ENCODE measurements at regions not wholly inside any gene's neighbourhood (a gene's known extent, or its start where the extent isn't known, plus 50 kb on each side); places are given as distances from the start of the nearest gene placed in this dataset.

GRCh38 chr5:37966291-37966690 is 126.5 kb upstream of the GDNF start:
- H3K36me3 ChIP-seq (ENCODE audit: control insufficient read depth in 2 of 2, insufficient read depth in 1 of 2, low read length in 2 of 2) = no peaks in the 10 kb centered on the region
- H3K27ac ChIP-seq (ENCODE audit: extremely low read depth, low read depth, low read length) = no peak overlapping the region
- H3K9me3 ChIP-seq (ENCODE audit: control insufficient read depth, insufficient read depth, low read depth, low read length) = no peaks in the 10 kb centered on the region
- TF ChIP-seq ZNF16 (tag by site-specific recombination; IDR thresholded peaks at IDR 0.05; ENCODE audit: low read depth) (no peak), ZNF747 (tag by site-specific recombination; IDR thresholded peaks at IDR 0.05) (no peak), ZNF560 (tag by site-specific recombination; IDR thresholded peaks at IDR 0.05; ENCODE audit: borderline replicate concordance) (no peak), FEZF1 (tag by site-specific recombination; IDR thresholded peaks at IDR 0.05) (no peak), ZNF223 (tag by site-specific recombination; IDR thresholded peaks at IDR 0.05) (no peak), ZBTB44 (tag by site-specific recombination; IDR thresholded peaks at IDR 0.05) (no peak), ZNF239 (tag by site-specific recombination; IDR thresholded peaks at IDR 0.05) (no peak), ZNF157 (tag by site-specific recombination; IDR thresholded peaks at IDR 0.05) (no peak), ZNF776 (tag by site-specific recombination; IDR thresholded peaks at IDR 0.05; ENCODE audit: borderline replicate concordance) (no peak), ZNF221 (tag by site-specific recombination; IDR thresholded peaks at IDR 0.05; ENCODE audit: borderline replicate concordance) (no peak), ATF2 (tag by site-specific recombination; IDR thresholded peaks at IDR 0.05; ENCODE audit: low read depth) (no peak), ZNF292 (tag by site-specific recombination; IDR thresholded peaks at IDR 0.05; ENCODE audit: borderline replicate concordance, low read depth) (no peak), ZNF341 (tag by site-specific recombination; IDR thresholded peaks at IDR 0.05; ENCODE audit: low read depth) (no peak), ZNF518A (tag by site-specific recombination; conservative IDR thresholded peaks at IDR 0.05; ENCODE audit: low read depth) (no peak)
- no peaks in the 10 kb centered on the region for H3K4me1 ChIP-seq (ENCODE audit: control insufficient read depth, insufficient read depth, low read length)
- ChIA-PET CTCF (interaction anchor here (0.7 to 1.0 kb wide), 2 partner anchors 22 to 46 kb away, joined by 3 read pairs; no protein-coding TSS in a partner anchor), POLR2A (no interaction called here)
- no peak overlapping the region for H3K4me3 ChIP-seq (ENCODE audit: low read depth, low read length)

GRCh38 chr5:37962389-37962788 is 122.5 kb upstream of the GDNF start:
- Histone ChIP-seq H3K9me3 (ENCODE audit: control insufficient read depth, insufficient read depth, low read depth, low read length) (no peaks in the 10 kb centered on the region; the same call in 1 of the 2 replicates), H3K4me3 (ENCODE audit: low read depth, low read length) (no peak overlapping the region), H3K36me3 (ENCODE audit: control insufficient read depth in 2 of 2, insufficient read depth in 1 of 2, low read length in 2 of 2) (no peaks in the 10 kb centered on the region), H3K4me1 (ENCODE audit: control insufficient read depth, insufficient read depth, low read length) (no peaks in the 10 kb centered on the region), H3K27ac (ENCODE audit: extremely low read depth, low read depth, low read length) (no peak overlapping the region)
- POLR2A ChIA-PET = no interaction called here
- TF ChIP-seq ZBTB20 (tag by site-specific recombination; IDR thresholded peaks at IDR 0.05) = no peak
- TF ChIP-seq ZNF280D (tag by site-specific recombination; IDR thresholded peaks at IDR 0.05) = no peak
- no peak for TF ChIP-seq PBX3 (CRISPR knock-in tag; IDR thresholded peaks at IDR 0.05)
- no peak for TF ChIP-seq ZFP3 (tag by site-specific recombination; IDR thresholded peaks at IDR 0.05; ENCODE audit: low read depth)
- no peak for TF ChIP-seq ZFHX2 (tag by site-specific recombination; conservative IDR thresholded peaks at IDR 0.05)
- no peak for TF ChIP-seq ZNF214 (tag by site-specific recombination; IDR thresholded peaks at IDR 0.05; ENCODE audit: borderline replicate concordance)
- TF ChIP-seq ZNF830 (tag by site-specific recombination; IDR thresholded peaks at IDR 0.05; ENCODE audit: low read depth) = no peak
- TF ChIP-seq ZNF404 (tag by site-specific recombination; IDR thresholded peaks at IDR 0.05) = no peak
- CTCF ChIA-PET = no interaction called here

Measured in HEK293 (cell line).